ENCODE measurements at regions not wholly inside any gene's neighbourhood (a gene's known extent, or its start where the extent isn't known, plus 50 kb on each side); places are given as distances from the start of the nearest gene placed in this dataset.

- TF ChIP-seq, protein P1, sequence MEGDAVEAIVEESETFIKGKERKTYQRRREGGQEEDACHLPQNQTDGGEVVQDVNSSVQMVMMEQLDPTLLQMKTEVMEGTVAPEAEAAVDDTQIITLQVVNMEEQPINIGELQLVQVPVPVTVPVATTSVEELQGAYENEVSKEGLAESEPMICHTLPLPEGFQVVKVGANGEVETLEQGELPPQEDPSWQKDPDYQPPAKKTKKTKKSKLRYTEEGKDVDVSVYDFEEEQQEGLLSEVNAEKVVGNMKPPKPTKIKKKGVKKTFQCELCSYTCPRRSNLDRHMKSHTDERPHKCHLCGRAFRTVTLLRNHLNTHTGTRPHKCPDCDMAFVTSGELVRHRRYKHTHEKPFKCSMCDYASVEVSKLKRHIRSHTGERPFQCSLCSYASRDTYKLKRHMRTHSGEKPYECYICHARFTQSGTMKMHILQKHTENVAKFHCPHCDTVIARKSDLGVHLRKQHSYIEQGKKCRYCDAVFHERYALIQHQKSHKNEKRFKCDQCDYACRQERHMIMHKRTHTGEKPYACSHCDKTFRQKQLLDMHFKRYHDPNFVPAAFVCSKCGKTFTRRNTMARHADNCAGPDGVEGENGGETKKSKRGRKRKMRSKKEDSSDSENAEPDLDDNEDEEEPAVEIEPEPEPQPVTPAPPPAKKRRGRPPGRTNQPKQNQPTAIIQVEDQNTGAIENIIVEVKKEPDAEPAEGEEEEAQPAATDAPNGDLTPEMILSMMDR (IDR thresholded peaks at IDR 0.05 in 2 of 3, conservative IDR thresholded peaks at IDR 0.05 in 1 of 3; ENCODE audit: control insufficient read depth in 2 of 3, extremely low read depth in 1 of 3, insufficient read depth in 1 of 3, low read depth in 3 of 3, low read length in 3 of 3), result no peak
- TF ChIP-seq ZNF24 (IDR thresholded peaks at IDR 0.05) (no peak), POLR2A (IDR thresholded peaks at IDR 0.05; ENCODE audit: low read depth, low read length) (no peak), EZH2 (IDR thresholded peaks at IDR 0.05; ENCODE audit: borderline replicate concordance, control insufficient read depth, low read depth, low read length) (no peak), SRF (IDR thresholded peaks at IDR 0.05; ENCODE audit: low read depth in 2 of 2, low read length in 2 of 2) (no peak), TBL1XR1 (IDR thresholded peaks at IDR 0.05; ENCODE audit: low read depth, low read length) (no peak)
Observed at GRCh38 chr11:30697032-30697431, 110.9 kb upstream of the MPPED2 start.

All from GM12878 (cell line).